ENCODE measurements at regions not wholly inside any gene's neighbourhood (a gene's known extent, or its start where the extent isn't known, plus 50 kb on each side); places are given as distances from the start of the nearest gene placed in this dataset.

DNA sequence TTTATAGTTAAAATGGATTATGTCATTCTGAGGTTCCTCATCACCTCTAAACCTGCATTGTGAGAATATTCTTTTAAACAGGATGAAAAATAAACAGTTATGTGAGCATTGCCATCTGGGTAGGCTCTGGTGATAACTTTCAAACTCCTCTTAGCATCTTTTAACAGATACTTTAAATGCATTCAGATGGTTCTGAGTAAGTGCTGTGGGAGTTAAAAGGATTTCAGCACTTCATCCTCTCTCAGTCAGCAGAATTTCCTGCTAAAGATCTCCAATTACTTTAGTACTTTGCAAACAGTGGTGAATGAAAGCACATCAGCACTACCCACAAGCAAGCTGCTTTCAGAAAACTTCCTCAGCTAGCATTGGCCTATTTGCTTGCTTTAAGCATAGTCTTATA is 59.3 kb upstream of the TMTC1 start:
- no peak for DNase-seq

DNA sequence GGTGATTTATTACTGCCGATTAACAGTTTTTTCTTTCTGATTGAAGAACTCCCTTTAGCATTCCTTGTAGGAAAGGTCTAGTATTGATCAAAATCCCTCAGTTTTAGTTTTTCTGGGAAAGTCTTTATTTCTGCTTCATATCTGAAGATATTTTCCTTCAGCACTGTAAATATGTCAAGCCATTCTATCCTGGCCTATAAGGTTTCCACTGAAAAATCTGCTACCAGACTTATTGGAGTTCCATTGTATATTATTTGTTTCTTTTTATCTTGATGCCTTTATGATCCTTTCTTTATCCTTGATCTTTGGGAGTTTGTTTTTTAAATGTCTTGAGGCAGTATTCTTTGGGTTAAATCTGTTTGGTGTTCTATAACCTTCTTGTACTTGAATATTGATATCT is 55.0 kb upstream of the TMTC1 start:
- DNase-seq, result no peak

Measured in activated CD4-positive, alpha-beta T cell treated with anti-CD3 and anti-CD28 coated beads, Interleukin-2, amount 50 U/mL, for 16 hours (primary cell).